GM18499 (cell line): ENCODE measurements at regions not wholly inside any gene's neighbourhood (a gene's known extent, or its start where the extent isn't known, plus 50 kb on each side); places are given as distances from the start of the nearest gene placed in this dataset.
A peak's percentile ranks its signal among the peaks of the same experiment; 100 is the strongest.
"Not testable (repeated sequence)": the region's sequence is repeated elsewhere in the genome, so short reads cannot be mapped to it uniquely, and the experiment has no call there.

Experiments
- ATAC-seq: cut with Tn5 transposase; IDR thresholded peaks from one replicate; pipeline ENCODE4 v1.9.1; 2021; ENCODE audit warnings: moderate number of reproducible peaks; ENCODE audit not compliant: insufficient read depth, unreplicated experiment

DNA sequence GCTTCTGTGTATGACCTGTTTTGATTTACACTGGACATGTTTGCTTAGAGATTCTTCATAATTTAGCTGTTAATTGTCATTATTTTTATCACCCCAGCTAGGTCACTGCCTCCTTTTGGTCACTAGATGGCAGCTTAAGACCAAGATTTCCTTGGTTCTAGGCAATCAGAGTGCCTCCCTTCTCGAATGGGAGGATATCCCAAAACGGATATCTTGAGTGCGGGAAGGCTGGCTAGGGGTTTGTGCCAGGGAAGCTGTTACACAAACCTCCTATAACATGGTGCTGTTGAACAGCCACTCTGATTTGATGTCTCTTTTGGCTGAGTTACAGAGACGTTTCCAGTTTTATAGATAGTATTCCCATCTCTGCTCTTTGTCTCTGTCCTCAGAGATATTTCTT is 283.5 kb downstream of the S1PR1 start:
- peak; percentile 90 for ATAC-seq

DNA sequence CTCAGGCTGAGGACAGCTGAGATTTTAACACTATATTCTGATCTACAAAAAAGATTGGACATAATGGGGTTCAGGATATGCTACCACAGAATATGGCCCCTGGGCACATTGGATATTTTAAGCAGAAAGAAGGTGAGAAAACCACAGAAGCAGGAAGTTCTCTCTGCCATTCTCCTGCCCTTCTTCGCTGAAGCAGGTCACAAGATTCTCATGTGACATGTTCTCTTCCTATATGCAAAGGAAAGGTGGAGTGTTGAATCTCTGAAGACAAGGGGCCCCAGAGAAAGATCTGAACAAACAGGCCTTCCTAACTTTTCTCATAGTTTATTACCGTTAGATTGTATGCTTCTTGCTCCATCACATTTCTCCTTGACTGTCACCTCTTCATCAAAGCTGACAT is 285.7 kb downstream of the S1PR1 start:
- no peak for ATAC-seq

DNA sequence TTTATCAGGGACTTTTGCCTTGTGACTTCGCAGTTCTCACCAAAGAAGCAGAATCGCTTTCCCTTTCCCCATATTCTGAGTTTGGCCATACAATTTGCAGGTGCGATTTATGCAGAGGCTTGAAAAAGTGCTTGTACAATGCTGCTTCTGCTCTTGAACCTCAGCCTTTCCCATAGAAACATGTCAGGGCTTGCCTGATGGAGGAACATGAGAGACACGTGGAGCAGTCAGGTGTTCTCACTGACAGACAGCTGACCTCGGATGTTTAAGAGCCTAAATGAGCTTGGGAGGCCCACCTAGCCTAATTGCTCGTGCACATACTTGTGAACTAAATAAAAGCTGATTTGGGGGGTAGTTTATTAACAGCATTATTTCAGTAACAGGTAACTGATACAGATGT is 290.0 kb downstream of the S1PR1 start:
- no peak for ATAC-seq

DNA sequence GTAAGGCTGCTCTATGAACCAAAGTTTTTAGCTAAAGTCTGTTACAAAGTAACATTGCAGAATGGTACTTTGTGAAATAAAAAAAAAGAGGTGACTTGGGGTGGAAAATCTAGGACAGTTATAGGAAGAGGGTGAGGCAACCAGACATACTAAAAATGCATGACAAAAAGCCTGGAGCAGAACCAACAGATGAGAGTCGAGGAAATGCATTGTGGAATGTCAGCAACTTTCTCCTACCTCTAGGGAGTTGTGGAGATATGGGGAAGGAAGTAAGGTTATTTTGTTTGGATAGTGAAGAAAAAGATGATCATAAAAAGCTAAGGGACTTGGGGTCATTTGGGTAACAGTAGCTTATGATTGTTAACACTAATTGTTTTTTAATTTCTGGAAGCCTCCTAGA is 295.6 kb downstream of the S1PR1 start:
- no peak for ATAC-seq

DNA sequence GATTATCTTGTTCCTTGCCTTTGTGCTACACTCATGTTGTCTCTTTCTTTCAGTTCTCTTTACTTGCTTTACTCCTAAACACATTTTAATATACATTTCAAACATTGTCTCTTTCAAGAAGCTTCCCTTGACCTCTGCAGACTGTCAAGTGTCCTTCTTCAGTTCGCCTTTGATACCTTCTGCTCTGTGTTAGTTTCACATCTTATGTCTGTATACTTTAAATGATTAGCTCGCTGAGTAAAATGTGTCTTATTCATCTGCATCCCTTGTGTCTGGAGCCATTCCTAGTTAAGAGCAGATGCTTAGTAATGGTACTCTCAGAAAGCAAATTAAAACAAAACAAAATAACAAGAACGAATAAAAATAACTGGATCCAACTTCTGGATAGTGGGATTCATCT is 303.3 kb downstream of the S1PR1 start:
- ATAC-seq = no peak

DNA sequence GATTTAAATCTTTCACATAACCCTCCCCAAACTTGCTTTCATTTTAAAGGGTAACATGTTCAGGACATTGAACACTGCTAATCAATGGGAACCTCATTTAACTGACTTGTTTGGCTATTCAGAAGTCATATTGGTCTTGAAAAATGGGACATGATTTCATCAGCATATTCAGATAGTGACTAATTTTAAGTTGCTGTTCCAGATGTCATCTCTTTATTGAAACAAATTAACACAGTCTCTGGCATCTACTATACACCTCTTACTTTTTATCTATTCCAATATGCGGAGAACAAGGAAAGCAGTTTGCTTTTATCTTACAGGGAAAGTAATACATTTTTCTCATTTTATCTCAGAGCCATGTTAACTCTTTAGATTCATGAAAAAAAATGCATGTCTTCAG is 310.1 kb downstream of the S1PR1 start:
- no peak for ATAC-seq

DNA sequence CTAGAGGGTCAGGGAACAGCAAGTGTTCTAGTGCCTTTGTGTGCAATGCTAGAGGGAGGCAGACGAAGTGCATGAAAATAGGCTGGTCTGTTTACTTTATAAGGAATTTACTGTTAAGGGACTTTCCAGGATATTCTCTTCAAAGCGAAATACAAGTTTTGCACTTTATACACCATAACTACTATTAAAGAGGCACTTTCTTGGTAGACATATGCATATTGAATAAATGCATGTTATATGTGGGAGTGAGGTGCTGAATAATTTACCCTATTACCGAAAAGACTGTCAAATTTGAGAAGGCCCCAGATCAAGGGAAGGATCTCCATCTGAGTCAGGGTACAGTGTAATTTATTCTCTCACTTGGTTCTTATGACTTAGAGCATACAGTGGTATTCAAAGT is 310.5 kb downstream of the S1PR1 start:
- no peak for ATAC-seq

DNA sequence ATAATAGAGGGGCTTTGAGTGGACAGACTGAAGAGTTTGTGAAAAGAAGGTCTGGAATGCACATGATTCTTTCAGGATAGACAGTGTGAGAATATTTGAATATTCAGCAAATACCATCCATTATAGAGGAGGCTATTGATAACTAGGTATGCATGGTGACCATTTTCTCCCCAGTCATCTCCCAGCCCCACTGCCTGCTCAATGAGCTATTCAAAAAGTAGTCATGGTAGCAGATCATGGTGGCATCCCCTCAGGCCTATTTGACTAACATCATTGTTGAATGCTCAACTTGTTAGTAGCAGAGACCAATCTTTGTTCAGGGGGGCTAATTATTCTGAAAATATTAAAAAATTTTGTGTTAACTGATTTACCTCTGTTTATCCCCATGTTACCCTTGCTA is 311.6 kb downstream of the S1PR1 start:
- no peak for ATAC-seq

DNA sequence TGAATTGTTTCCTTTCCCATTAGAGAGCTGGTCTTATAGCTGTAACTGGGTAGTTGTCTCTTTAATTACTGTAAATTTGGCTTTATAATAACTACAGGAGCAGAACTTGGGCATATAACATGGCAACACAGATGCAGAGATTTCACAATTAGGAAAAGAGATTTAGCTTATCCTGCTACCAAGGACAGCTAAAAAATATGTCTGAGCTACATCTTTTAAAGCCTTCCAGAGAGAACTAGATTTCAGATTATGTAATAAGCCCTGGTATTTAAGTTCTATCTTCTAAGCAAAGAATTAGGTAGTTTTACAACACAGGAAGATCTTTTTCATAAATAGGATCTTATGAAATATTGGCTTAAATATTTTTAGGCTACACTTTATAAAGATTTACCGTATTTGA is 313.8 kb downstream of the S1PR1 start:
- no peak for ATAC-seq

DNA sequence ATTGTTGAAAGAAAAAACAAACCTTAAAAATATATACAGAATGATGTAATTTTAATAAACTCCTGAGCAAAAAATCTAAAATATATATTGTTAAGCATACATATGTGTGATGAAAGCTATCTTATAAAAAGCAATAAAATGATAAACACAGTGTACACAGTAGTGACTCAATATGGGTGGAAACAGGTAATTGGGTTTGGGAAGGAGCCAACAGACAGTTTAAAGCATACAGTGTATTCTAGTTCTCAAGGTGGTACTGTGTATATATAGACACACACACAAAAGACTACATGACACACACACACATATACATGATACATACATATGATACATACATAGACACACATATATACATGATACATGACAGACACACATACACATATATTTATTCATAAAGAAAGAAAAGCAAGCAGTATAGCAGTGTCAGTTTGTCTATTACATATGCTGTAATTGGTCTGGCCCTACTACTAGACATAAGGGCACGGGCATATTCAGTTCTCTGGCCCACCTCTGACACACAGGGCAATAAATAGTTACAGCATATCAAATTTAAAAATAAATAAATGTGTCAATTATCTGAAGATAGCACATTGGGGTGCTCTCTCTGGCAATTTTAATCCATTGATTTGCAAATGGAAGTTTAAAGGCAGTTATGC is 330.2 kb downstream of the S1PR1 start:
- ATAC-seq = no peak

DNA sequence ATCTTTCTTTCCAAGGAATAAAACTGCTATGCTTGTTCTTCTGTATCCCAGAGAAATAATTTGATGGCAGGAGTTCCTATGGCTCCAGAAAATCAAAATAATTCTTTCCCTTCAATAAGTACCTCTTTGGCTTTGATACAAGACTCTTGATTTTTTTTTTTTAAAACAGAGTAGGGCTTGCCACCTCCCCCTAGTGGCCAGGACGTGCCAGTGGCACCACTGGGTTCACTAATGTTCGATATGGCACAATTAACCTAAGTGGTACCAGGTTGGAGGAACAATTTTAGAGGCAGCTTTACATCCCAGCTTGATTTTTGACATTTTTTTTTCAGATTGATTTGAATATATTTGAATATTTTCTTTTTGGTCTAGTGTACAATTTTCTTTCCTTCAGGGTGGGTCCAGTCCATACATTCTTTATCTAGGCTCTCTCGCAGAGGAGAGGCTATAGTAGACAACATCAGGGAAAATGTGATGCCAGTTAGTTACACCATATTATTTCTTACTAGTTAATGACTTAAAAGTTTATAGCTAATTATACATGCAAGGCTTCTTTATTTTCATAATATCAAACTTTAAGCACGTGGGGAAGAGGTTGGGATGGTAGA is 330.9 kb downstream of the S1PR1 start:
- ATAC-seq = peak; percentile 86

DNA sequence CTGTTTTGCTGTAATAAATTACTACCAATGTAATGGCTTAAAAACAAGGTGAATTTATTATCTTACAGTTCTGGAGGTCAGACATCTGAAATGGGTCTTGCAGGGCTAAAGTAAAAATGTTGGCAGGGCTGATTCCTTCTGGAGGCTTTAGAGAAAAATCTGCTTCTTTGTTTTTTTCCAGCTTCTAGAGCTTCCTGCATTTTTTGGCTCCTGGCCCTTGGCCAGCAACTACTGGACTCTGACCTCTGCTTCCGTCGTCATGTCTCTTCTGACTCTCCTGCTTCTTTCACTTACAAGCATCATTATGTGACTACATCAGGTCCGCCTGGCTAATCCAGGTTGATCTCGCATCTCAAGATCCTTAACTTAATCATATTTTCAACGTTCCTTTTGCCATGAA is 350.9 kb downstream of the S1PR1 start:
- no peak for ATAC-seq

DNA sequence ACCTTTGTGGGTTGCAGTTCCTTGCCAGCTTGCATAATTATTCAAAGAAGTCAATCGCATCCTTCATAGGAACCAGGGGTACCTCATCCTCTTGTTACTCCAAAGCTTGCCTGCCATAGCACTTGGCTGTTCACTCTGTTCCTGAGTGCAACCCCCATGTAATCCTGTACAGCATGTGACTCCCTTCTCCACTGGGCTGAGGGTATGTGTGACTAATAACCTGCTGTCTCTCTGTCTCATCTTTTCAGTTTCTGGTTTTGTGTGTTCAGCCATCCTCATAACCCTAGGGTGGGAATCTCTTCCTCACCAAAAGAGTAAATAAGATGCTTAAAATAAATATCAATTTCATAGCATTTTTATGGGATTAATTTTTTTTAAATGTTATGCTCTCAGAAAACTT is 351.9 kb downstream of the S1PR1 start:
- ATAC-seq = no peak

DNA sequence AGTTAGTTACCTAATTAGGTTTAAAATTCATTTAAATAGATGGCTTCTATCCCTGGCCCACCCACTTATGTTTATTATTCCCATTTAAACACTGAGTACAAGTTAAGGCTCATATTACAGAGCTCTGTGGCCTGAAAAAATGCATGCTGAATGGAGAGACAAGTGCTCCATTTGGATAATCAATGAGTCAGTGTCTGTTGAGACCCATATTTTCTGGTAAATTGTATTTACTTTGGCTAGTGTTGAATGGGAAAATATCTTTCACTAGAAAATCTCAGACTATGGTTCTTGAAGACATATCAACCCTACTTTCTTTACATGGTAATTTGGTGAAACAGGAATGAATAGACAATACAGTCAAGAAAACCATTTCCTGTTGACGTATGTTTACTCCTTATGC is 356.0 kb downstream of the S1PR1 start:
- ATAC-seq = no peak

DNA sequence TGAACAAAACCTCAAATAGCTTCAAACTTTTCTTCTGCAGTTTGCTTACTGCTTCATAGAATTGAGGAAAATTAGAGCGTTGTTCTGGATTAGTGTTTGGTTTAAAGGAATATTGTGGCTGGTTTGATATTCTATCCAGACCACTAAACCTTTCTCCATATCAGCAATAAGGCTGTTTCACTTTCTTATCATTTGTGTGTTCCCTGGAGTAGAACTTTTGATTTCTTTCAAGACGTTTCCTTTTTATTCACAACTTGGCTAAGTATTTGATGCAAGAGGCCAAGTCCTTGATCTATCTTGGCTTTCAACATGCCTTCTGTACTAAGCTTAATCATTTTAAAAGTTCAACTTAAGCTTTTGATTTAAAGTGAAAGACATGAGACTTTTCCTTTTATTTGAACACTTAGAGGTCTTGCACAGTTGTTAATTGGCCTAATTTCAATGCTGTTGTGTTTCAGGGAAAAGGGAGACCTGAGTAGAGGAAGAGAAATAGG is 359.1 kb downstream of the S1PR1 start:
- ATAC-seq = no peak

DNA sequence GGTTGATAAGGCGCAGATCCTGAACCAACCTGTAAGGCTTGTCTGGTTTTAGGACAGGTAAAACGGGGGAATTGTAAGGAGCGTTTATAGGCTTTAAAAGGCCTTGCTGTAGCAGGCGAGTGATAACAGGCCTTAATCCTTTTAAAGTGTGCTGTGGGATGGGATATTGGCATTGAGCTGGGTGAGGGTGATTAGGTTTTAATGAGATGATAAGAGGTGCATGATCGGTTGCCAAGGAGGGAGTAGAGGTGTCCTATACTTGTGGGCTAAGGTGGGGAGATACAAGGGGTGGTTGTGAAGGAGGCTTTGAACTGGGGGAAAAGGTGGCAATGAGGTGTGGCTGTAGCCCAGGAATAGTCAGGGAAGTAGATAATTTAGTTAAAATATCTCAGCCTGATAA is 363.8 kb downstream of the S1PR1 start:
- ATAC-seq = not testable (repeated sequence)

DNA sequence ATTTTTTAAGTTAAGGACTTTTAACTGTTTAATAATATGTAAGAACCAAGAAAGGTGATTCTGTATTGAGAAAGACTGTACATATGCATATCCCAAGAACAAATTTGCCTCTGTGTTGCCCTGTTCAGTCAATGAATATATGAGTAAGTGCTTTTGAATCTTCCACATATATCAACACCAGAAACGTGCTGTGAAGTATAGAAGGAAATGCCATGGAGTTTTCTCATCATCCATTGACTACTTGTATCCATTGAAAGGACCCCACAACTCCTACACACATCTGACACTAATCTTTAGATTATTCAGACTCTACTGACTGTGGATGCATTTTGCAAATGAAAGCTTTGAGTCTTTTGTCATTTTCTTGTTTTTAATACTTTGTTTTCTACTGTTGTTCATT is 366.9 kb downstream of the S1PR1 start:
- no peak for ATAC-seq

DNA sequence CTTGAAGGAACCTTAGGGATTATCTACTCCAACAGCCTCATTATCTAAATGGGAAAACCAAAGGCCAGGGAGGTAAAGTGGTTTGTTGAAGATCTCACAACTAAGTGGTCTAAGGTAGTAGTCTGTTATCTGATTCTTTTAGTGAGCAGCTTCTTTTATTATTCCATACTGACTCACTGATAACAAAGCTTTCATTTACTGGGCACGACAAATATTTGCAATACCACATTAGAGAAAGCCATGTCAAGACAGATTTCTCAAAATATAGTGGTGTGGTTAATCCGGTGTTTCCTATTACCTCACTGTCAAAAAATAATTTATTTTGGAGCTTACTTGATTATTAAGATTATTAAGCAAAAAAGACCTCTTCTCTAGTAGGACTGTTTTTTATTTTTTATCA is 369.1 kb downstream of the S1PR1 start:
- no peak for ATAC-seq

DNA sequence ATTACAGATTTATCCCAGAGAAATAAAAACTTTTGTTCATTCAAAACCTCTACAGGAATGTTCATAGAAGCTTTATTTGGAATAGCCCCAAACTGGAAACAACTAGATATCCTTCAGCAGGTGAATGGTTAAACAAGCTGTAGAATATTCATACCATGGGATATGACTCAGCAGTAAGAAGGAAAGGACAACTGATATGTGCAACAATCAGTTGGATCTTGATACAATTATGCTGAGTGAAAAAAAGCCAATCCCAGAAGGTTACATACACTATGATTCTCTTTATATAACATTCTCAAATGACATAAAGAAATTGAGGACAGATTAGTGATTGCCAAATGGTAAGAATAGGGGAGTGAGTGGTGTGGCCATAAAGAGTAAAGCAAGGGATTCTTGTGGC is 376.7 kb downstream of the S1PR1 start:
- no peak for ATAC-seq

DNA sequence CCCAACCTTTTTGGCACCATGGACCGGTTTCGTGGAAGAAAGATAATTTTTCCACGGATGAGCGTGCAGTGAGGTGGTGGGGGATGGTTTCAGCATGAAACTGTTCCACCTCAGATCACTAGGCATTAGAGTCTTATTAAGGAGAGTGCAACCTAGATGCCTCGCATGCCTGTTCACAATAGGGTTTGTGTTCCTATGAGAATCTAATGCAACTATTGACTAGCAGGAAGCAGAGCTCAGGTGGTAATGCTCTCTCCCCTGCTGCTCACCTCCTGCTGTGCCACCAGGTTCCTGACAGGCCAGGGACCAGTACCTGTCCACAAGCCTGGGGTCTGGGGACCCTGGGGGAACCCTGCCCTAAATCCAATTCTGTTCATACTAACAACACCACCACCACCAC is 377.8 kb downstream of the OLFM3 start:
- no peak for ATAC-seq

DNA sequence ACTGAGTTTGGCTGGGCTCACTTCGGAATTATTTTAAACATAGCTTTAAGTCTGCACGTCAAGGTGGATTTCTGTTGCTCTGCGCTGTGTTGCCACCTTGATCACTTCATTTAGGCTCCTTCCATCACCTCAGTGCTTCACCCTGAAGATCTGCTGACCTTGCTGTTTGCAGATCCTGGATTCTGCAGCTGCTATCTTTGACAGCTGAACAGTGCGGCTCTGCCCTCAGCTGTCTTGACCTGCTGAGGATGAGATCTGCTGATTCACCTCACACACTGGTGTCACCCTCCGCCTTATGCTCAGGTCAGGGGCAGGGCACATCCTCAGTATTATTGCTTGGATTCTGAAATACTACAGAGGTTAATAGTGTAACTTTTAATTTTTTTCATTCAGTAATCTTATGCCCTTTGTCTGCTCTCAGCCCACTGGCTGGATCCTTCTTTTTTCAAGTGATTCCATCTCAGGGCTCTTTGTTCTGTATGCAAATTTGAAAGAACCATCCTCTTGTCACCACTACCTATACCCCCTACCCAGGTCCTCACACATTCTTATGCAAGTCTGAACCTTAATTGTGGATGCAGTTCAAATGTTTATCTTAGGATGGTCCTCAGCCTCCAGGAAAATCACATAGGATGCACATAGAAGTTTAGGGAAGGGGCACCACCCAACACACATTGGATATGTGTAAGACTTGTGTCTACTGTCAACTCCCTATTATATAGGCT is 364.0 kb downstream of the OLFM3 start:
- no peak for ATAC-seq

DNA sequence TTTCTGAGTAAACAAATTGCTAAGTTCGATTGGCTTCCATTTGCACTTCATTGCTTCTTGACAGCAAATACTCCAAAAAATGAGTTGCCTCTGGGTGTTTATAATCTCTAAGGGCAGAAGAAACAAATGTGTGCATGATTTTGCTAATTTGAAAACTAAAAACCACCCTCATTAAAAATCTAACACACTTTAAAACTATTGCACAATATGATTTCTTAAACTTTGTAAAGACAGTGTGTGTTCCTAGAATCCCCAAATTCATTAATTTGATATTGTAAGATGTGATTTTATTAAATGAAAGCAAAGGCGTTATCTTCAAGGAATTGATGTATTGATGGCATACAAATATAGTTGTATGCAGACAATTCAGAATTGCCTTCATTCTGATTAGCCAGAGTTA is 350.9 kb downstream of the OLFM3 start:
- no peak for ATAC-seq
